ENCODE measurements at regions not wholly inside any gene's neighbourhood (a gene's known extent, or its start where the extent isn't known, plus 50 kb on each side); places are given as distances from the start of the nearest gene placed in this dataset.

GRCh38 chr1:72637593-72637992 is 355.3 kb upstream of the NEGR1 start:
- Mint-ChIP-seq H3K9me3 (ENCODE audit: insufficient read depth) (no peaks in the 10 kb centered on the region), H3K4me3 (no peak overlapping the region), H3K27me3 (no peaks in the 10 kb centered on the region), H3K4me1 (no peaks in the 10 kb centered on the region), H3K27ac (no peak overlapping the region)
- Histone ChIP-seq H3K9me3 (ENCODE audit: control extremely low read depth in 1 of 3, control insufficient read depth in 2 of 3, insufficient read depth in 1 of 3, low read length in 2 of 3) (peaks cover 0 to 4% (median 0%) of the 10 kb centered on the region in 3 donors), H3K4me2 (replicated peaks; ENCODE audit: low read depth, low read length, poor library complexity, severe bottlenecking) (no peak overlapping the region), H2AFZ (ENCODE audit: insufficient read depth, low read depth, low read length, poor library complexity, severe bottlenecking) (no peak overlapping the region), H3K27me3 (replicated peaks in 1 of 4; ENCODE audit: control extremely low read depth in 1 of 4, control insufficient read depth in 3 of 4, insufficient read depth in 4 of 4, low read length in 3 of 4) (no peaks in the 10 kb centered on the region), H3K9ac (ENCODE audit: low read length) (no peak overlapping the region), H3K4me1 (ENCODE audit: control insufficient read depth in 2 of 2, insufficient read depth in 2 of 2, low read length in 2 of 2) (no peaks in the 10 kb centered on the region), H3K27ac (ENCODE audit: low read length in 2 of 2) (no peak overlapping the region), H4K20me1 (ENCODE audit: control insufficient read depth, insufficient read depth, low read length, poor library complexity, severe bottlenecking) (no peaks in the 10 kb centered on the region), H3K4me3 (ENCODE audit: control extremely low read depth in 1 of 5, extremely low read depth in 1 of 5, insufficient read depth in 1 of 5, low read depth in 2 of 5, low read length in 4 of 5) (no peak overlapping the region), H3K36me3 (replicated peaks in 1 of 2; ENCODE audit: control extremely low read depth in 1 of 2, control insufficient read depth in 1 of 2, extremely low read depth in 1 of 2, insufficient read depth in 2 of 2, low read length in 1 of 2) (no peaks in the 10 kb centered on the region), H3K79me2 (ENCODE audit: control insufficient read depth, insufficient read depth, low read length) (no peaks in the 10 kb centered on the region)
- ChIA-PET CTCF (no interaction called here), POLR2A (no interaction called here)
- WGBS (ENCODE audit: insufficient coverage) = no CpG with 5 or more reads among the region's 1 CpG
- no peak for TF ChIP-seq CTCF (IDR thresholded peaks at IDR 0.05)
- no peak for TF ChIP-seq EZH2 (IDR thresholded peaks at IDR 0.05; ENCODE audit: borderline replicate concordance, insufficient read depth, low read depth, low read length, poor library complexity, severe bottlenecking)
- intact Hi-C loops (cut with micrococcal nuclease) = no loop called here
- DNase-seq (no peak), ATAC-seq (ENCODE audit: low read depth) (no peak)

GRCh38 chr1:72636631-72637030 is 354.3 kb upstream of the NEGR1 start:
- ChIA-PET POLR2A (no interaction called here), CTCF (no interaction called here)
- H3K4me1 Mint-ChIP-seq = no peaks in the 10 kb centered on the region
- no peak overlapping the region for H3K4me2 ChIP-seq (replicated peaks; ENCODE audit: low read depth, low read length, poor library complexity, severe bottlenecking)
- peaks cover 0 to 4% (median 0%) of the 10 kb centered on the region in 3 donors for H3K9me3 ChIP-seq (ENCODE audit: control extremely low read depth in 1 of 3, control insufficient read depth in 2 of 3, insufficient read depth in 1 of 3, low read length in 2 of 3)
- ATAC-seq (ENCODE audit: low read depth) (no peak), DNase-seq (no peak)
- TF ChIP-seq EZH2 (IDR thresholded peaks at IDR 0.05; ENCODE audit: borderline replicate concordance, insufficient read depth, low read depth, low read length, poor library complexity, severe bottlenecking) (no peak), CTCF (IDR thresholded peaks at IDR 0.05) (no peak)
- H3K9me3 Mint-ChIP-seq (ENCODE audit: insufficient read depth) = no peaks in the 10 kb centered on the region
- intact Hi-C loops (cut with micrococcal nuclease) = no loop called here
- no peak overlapping the region for H2AFZ ChIP-seq (ENCODE audit: insufficient read depth, low read depth, low read length, poor library complexity, severe bottlenecking)
- no peak overlapping the region for H3K27ac Mint-ChIP-seq
- WGBS (ENCODE audit: insufficient coverage) = no CpG with 5 or more reads among the region's 2 CpGs
- no peak overlapping the region for H3K27ac ChIP-seq (ENCODE audit: low read length in 2 of 2)
- no peaks in the 10 kb centered on the region for H3K27me3 Mint-ChIP-seq
- no peaks in the 10 kb centered on the region for H3K4me1 ChIP-seq (ENCODE audit: control insufficient read depth in 2 of 2, insufficient read depth in 2 of 2, low read length in 2 of 2)
- no peaks in the 10 kb centered on the region for H4K20me1 ChIP-seq (ENCODE audit: control insufficient read depth, insufficient read depth, low read length, poor library complexity, severe bottlenecking)
- H3K4me3 Mint-ChIP-seq = no peak overlapping the region
- no peaks in the 10 kb centered on the region for H3K79me2 ChIP-seq (ENCODE audit: control insufficient read depth, insufficient read depth, low read length)
- H3K9ac ChIP-seq (ENCODE audit: low read length) = no peak overlapping the region
- H3K27me3 ChIP-seq (replicated peaks in 1 of 4; ENCODE audit: control extremely low read depth in 1 of 4, control insufficient read depth in 3 of 4, insufficient read depth in 4 of 4, low read length in 3 of 4) = no peaks in the 10 kb centered on the region
- no peaks in the 10 kb centered on the region for H3K36me3 ChIP-seq (replicated peaks in 1 of 2; ENCODE audit: control extremely low read depth in 1 of 2, control insufficient read depth in 1 of 2, extremely low read depth in 1 of 2, insufficient read depth in 2 of 2, low read length in 1 of 2)
- no peak overlapping the region for H3K4me3 ChIP-seq (ENCODE audit: control extremely low read depth in 1 of 5, extremely low read depth in 1 of 5, insufficient read depth in 1 of 5, low read depth in 2 of 5, low read length in 4 of 5)

Data from B cell (primary cell).